Activated CD4-positive, alpha-beta T cell treated with anti-CD3 and anti-CD28 coated beads, Interleukin-2, amount 10 ng/mL, durations not matched to agents 24 days and 14 days (primary cell): ENCODE measurements at regions not wholly inside any gene's neighbourhood (a gene's known extent, or its start where the extent isn't known, plus 50 kb on each side); places are given as distances from the start of the nearest gene placed in this dataset.
A peak's percentile ranks its signal among the peaks of the same experiment; 100 is the strongest.

Source experiments
- DNase-seq: peaks from one replicate; pipeline ENCODE4 v3.0.0; 2022
- H3K27ac Mint-ChIP-seq: one replicate; pipeline ENCODE4 v1.8.0; 2022; ENCODE audit warnings: mild to moderate bottlenecking, mixed read lengths
- H3K27me3 Mint-ChIP-seq: one replicate; pipeline ENCODE4 v1.8.0; 2022; ENCODE audit warnings: mixed read lengths
- H3K36me3 Mint-ChIP-seq: one replicate; pipeline ENCODE4 v1.8.0; 2022; ENCODE audit warnings: low read depth, mild to moderate bottlenecking, mixed read lengths
- H3K4me1 Mint-ChIP-seq: one replicate; pipeline ENCODE4 v1.8.0; 2021; ENCODE audit warnings: mixed read lengths
- H3K4me3 Mint-ChIP-seq: one replicate; pipeline ENCODE4 v1.8.0; 2022; ENCODE audit warnings: mild to moderate bottlenecking, moderate library complexity, mixed read lengths
- H3K9me3 Mint-ChIP-seq: one replicate; pipeline ENCODE4 v1.8.0; 2021; ENCODE audit warnings: mixed read lengths
- intact Hi-C: fragments of 100-400 bp; cut with micrococcal nuclease; formaldehyde crosslinking; loops from one replicate; pipeline ENCODE4 v1.15.1; 2023

DNA sequence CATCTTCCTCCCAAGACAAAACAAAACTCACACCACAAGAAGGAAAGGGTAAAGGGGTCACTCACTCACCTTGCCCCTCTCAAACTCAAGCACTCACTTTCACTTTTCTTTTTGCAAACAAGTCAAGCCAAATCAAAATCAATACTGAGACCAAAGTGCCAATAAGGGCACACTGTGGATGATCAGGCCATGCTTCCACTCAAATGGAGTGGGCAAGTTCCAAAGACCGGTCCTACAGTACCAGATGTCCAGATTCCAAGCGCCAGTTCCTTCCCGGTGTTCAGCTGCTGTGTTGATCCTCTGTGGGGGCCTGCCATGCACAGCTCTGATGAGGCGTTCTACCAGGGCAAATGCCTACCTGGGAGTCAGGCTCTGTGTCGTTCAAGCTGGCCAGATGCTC lies 162.6 kb upstream of the GRIK2 start:
- Mint-ChIP-seq H3K27ac (no peak overlapping the region), H3K4me1 (no peaks in the 10 kb centered on the region), H3K4me3 (no peak overlapping the region), H3K9me3 (peaks cover 5% of the 10 kb centered on the region), H3K36me3 (no peaks in the 10 kb centered on the region), H3K27me3 (no peaks in the 10 kb centered on the region)
- no peak for DNase-seq
- intact Hi-C loops = no loop called here

- intact Hi-C loops = no loop called here
- Mint-ChIP-seq H3K27ac (no peak overlapping the region), H3K36me3 (no peaks in the 10 kb centered on the region), H3K4me3 (no peak overlapping the region), H3K4me1 (no peaks in the 10 kb centered on the region), H3K27me3 (no peaks in the 10 kb centered on the region), H3K9me3 (peaks cover 5% of the 10 kb centered on the region)
- no peak for DNase-seq
These were observed 161.8 kb upstream of the GRIK2 start for GRCh38 chr6:101231606-101232235.

GRCh38 chr6:101232961-101233360 lies 160.5 kb upstream of the GRIK2 start:
- Mint-ChIP-seq H3K27ac (no peak overlapping the region), H3K4me1 (no peaks in the 10 kb centered on the region), H3K9me3 (peaks cover 5% of the 10 kb centered on the region), H3K27me3 (no peaks in the 10 kb centered on the region), H3K36me3 (no peaks in the 10 kb centered on the region), H3K4me3 (no peak overlapping the region)
- intact Hi-C loops = no loop called here
- DNase-seq = no peak

- no peak for DNase-seq
- no peaks in the 10 kb centered on the region for H3K36me3 Mint-ChIP-seq
- no peaks in the 10 kb centered on the region for H3K27me3 Mint-ChIP-seq
- no peak overlapping the region for H3K4me3 Mint-ChIP-seq
- no peak overlapping the region for H3K27ac Mint-ChIP-seq
- H3K4me1 Mint-ChIP-seq = no peaks in the 10 kb centered on the region
- no peaks in the 10 kb centered on the region for H3K9me3 Mint-ChIP-seq
- intact Hi-C loops = no loop called here
These were observed 156.8 kb upstream of the GRIK2 start for GRCh38 chr6:101236709-101237108.

DNA sequence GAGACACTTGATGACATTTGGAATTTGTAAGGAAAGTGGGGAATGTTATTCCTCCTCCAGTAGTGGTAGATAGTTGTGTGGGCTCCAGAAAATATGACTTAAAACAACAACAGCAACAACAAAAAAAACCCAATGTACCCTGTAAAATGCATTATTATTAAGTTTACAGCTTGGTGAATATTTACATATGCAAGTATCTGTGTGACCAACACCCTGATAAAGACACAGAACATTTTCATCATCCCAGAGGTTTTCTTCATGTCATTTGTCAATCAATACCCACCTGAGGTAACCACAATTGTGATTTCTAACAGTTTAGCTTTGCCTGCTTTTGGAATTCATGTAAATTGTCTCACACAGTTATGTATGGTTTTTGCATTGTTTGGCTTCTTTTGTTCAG lies 152.1 kb upstream of the GRIK2 start:
- Mint-ChIP-seq H3K9me3 (no peaks in the 10 kb centered on the region), H3K4me3 (no peak overlapping the region), H3K27ac (no peak overlapping the region), H3K27me3 (no peaks in the 10 kb centered on the region), H3K36me3 (no peaks in the 10 kb centered on the region), H3K4me1 (no peaks in the 10 kb centered on the region)
- intact Hi-C loops = no loop called here
- no peak for DNase-seq

- intact Hi-C loops = no loop called here
- H3K4me3 Mint-ChIP-seq = no peak overlapping the region
- no peaks in the 10 kb centered on the region for H3K36me3 Mint-ChIP-seq
- H3K4me1 Mint-ChIP-seq = no peaks in the 10 kb centered on the region
- H3K27me3 Mint-ChIP-seq = no peaks in the 10 kb centered on the region
- no peak overlapping the region for H3K27ac Mint-ChIP-seq
- peaks cover 9% of the 10 kb centered on the region for H3K9me3 Mint-ChIP-seq
- DNase-seq = no peak
These were observed 144.0 kb upstream of the GRIK2 start for GRCh38 chr6:101249470-101249869.

DNA sequence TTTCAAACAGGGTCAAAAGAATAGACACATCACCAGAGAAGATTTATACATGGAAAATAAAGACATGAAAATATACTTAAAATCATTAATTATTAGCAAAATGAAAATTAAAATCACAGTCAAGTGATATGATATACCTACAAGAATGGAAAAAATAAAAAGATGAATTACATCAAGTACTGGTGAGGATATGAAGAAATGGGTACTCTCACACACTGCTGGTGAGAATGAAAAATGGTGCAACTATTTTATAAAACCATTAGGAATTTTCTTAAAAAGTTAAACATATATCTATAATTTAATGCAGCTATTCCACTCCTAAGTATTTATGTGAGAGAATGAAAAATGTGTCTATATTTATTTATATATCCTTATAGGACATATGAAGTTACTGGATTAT lies 136.3 kb upstream of the GRIK2 start:
- Mint-ChIP-seq H3K4me3 (no peak overlapping the region), H3K4me1 (no peaks in the 10 kb centered on the region), H3K27me3 (no peaks in the 10 kb centered on the region), H3K9me3 (peaks cover 4% of the 10 kb centered on the region), H3K36me3 (no peaks in the 10 kb centered on the region), H3K27ac (no peak overlapping the region)
- DNase-seq = no peak
- intact Hi-C loops = no loop called here

GRCh38 chr6:101259505-101259904 lies 134.0 kb upstream of the GRIK2 start:
- Mint-ChIP-seq H3K27ac (no peak overlapping the region), H3K36me3 (no peaks in the 10 kb centered on the region), H3K4me1 (no peaks in the 10 kb centered on the region), H3K4me3 (no peak overlapping the region), H3K9me3 (peaks cover 4% of the 10 kb centered on the region), H3K27me3 (no peaks in the 10 kb centered on the region)
- intact Hi-C loops = no loop called here
- DNase-seq = no peak

GRCh38 chr6:101263596-101263995 lies 129.9 kb upstream of the GRIK2 start:
- intact Hi-C loops = no loop called here
- Mint-ChIP-seq H3K36me3 (no peaks in the 10 kb centered on the region), H3K4me3 (no peak overlapping the region), H3K27ac (no peak overlapping the region), H3K9me3 (peaks cover 8% of the 10 kb centered on the region), H3K4me1 (peaks cover 3% of the 10 kb centered on the region), H3K27me3 (no peaks in the 10 kb centered on the region)
- no peak for DNase-seq

DNA sequence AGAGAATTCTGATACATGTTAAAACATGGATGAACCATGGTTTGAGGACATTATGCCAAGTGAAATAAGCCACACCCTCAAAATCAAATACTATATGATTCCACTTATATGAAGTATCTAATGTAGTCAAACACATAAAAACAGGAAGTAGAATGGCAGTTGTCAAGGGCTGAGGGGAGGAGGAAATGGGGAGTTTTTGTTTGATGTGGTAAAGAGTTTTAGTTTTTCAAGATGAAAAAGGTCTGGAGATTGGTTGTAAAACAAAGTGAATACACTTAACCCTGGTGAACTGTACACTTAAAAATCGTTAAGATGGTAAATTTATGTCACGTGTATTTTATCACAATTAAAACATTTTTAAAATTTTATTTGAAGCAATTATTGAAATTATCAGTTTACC lies 127.4 kb upstream of the GRIK2 start:
- H3K9me3 Mint-ChIP-seq = peaks cover 8% of the 10 kb centered on the region
- H3K4me1 Mint-ChIP-seq = peaks cover 3% of the 10 kb centered on the region
- H3K4me3 Mint-ChIP-seq = no peak overlapping the region
- no peaks in the 10 kb centered on the region for H3K27me3 Mint-ChIP-seq
- peak; percentile 60 for DNase-seq
- intact Hi-C loops = no loop called here
- no peak overlapping the region for H3K27ac Mint-ChIP-seq
- H3K36me3 Mint-ChIP-seq = no peaks in the 10 kb centered on the region

DNA sequence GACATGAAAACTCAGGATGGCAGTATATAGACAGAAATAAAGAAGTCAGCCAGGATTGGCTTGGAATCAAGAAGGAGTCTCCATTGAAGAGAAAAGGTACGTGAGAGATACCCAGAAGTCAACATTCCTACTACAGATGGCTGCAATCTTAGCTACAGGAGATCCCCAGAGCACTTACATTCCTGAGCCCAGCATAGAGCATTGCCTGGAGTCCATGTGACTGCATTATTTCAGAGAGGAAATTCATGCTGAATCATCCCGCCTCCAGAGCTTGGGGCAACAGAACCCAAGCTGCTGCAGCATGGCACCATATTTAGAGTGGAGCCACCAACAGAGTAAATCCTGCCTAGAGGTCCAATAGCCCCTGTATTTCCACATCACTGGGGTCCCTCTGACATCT lies 125.0 kb upstream of the GRIK2 start:
- Mint-ChIP-seq H3K9me3 (peaks cover 8% of the 10 kb centered on the region), H3K27me3 (no peaks in the 10 kb centered on the region), H3K36me3 (no peaks in the 10 kb centered on the region), H3K4me1 (peaks cover 3% of the 10 kb centered on the region), H3K27ac (no peak overlapping the region), H3K4me3 (no peak overlapping the region)
- intact Hi-C loops = no loop called here
- no peak for DNase-seq

- DNase-seq = no peak
- Mint-ChIP-seq H3K4me1 (no peaks in the 10 kb centered on the region), H3K27me3 (no peaks in the 10 kb centered on the region), H3K27ac (no peak overlapping the region), H3K4me3 (no peak overlapping the region), H3K9me3 (no peaks in the 10 kb centered on the region), H3K36me3 (no peaks in the 10 kb centered on the region)
- intact Hi-C loops = no loop called here
These were observed 118.3 kb upstream of the GRIK2 start for GRCh38 chr6:101275251-101275650.

DNA sequence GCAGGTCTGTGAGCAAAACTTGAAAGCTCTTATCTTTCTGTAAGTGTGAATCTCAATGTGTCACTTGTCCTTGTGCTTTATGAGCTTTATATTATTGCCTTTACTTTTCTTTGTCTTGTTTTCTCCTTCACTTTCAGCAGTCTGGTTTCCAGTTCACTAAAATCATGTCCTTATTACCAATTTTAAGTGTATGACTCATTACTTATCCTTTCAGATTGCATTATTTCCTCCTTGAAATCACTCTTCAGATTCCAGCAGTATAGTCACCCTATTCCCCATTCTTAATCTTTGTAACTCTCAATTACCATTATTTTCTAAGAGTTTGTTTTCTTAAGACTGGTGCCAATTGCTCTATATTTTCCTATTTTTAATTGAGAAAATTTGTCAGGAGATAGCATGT lies 117.4 kb upstream of the GRIK2 start:
- intact Hi-C loops = no loop called here
- Mint-ChIP-seq H3K27me3 (no peaks in the 10 kb centered on the region), H3K4me3 (no peak overlapping the region), H3K27ac (no peak overlapping the region), H3K4me1 (no peaks in the 10 kb centered on the region), H3K36me3 (no peaks in the 10 kb centered on the region), H3K9me3 (no peaks in the 10 kb centered on the region)
- DNase-seq = no peak

GRCh38 chr6:101279410-101279809 lies 114.1 kb upstream of the GRIK2 start:
- Mint-ChIP-seq H3K4me3 (no peak overlapping the region), H3K27me3 (no peaks in the 10 kb centered on the region), H3K9me3 (no peaks in the 10 kb centered on the region), H3K36me3 (no peaks in the 10 kb centered on the region), H3K4me1 (no peaks in the 10 kb centered on the region), H3K27ac (no peak overlapping the region)
- DNase-seq = no peak
- intact Hi-C loops = no loop called here

GRCh38 chr6:101281266-101281665 lies 112.2 kb upstream of the GRIK2 start:
- Mint-ChIP-seq H3K36me3 (no peaks in the 10 kb centered on the region), H3K27ac (no peak overlapping the region), H3K4me1 (no peaks in the 10 kb centered on the region), H3K9me3 (no peaks in the 10 kb centered on the region), H3K27me3 (no peaks in the 10 kb centered on the region), H3K4me3 (no peak overlapping the region)
- DNase-seq = no peak
- intact Hi-C loops = no loop called here
